ENCODE measurements at regions not wholly inside any gene's neighbourhood (a gene's known extent, or its start where the extent isn't known, plus 50 kb on each side); places are given as distances from the start of the nearest gene placed in this dataset.

DNA sequence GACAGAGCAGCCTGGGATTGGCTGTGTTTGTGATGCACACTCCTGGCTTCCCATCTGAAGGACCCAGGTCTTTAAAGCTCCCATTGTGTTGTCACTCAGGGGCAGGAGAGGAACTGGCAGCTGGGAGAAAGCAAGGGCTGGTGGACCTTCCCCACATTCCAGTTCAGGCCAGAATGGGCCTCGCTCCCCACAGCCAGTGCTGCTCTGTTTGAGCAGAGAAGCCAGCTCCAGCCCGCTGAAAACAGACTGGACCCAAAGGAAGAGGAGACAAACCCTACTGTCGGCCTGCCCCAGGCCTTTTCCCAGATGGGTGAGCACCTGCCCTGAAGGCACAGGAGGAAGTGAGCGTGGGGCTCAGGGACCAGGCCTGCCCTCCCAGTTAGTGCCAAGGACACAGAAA, 499.4 kb downstream of the NPHP4 start:
- no peak for DNase-seq

GRCh38 chr1:5491207-5491904, 500.9 kb downstream of the NPHP4 start:
- DNase-seq: no peak

- no peak for DNase-seq
These were observed 501.6 kb downstream of the NPHP4 start for GRCh38 chr1:5490635-5491034.

GRCh38 chr1:5488448-5488847, 503.8 kb downstream of the NPHP4 start:
- no peak for DNase-seq

DNA sequence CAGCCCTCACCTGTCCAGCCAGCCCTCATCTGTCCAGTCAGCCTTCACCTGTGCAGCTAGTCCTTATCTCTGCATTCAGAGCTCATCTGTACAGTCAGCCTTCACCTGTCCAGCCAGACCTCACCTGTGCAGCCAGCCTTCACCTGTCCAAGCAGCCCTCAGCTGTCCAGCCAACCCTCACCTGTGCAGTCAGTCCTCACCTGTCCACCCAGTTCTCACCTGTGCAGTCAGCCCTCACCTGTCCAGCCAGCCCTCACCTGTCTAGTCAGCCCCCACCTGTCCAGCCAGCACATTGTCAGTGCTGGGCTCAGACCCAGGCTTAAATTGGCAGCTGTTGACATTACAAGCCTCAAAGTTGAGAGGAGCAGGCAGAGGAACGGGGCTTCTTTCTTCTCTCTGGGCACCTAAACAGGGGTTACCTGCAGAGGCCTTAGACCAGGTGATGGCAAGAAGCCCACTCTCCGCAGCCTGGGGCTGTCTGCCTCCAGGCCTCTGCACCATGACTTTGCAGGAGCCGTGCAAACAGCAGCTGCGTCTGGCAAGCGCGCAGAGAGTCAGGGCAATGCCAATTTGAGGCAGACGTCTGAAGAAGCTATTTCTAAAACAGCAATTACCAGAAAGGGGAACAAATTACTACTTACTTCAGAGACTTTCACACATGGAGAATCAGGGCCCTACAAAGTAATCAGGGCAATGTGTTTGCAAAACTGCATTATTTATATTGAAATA, 506.1 kb downstream of the NPHP4 start:
- no peak for DNase-seq

DNA sequence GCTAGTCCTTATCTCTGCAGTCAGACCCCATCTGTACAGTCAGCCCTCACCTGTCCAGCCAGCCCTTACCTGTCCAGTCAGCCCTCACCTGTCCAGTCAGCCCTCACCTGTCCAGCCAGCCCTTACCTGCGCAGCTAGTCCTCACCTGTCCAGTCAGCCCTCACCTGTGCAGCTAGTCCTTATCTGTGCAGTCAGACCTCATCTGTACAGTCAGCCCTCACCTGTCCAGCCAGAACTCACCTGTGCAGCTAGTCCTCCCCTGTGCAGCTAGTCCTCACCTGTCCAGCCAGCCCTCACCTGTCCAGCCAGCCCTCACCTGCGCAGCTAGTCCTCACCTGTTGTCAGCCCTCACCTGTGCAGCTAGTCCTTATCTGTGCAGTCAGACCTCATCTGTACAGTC, 506.8 kb downstream of the NPHP4 start:
- no peak for DNase-seq

DNA sequence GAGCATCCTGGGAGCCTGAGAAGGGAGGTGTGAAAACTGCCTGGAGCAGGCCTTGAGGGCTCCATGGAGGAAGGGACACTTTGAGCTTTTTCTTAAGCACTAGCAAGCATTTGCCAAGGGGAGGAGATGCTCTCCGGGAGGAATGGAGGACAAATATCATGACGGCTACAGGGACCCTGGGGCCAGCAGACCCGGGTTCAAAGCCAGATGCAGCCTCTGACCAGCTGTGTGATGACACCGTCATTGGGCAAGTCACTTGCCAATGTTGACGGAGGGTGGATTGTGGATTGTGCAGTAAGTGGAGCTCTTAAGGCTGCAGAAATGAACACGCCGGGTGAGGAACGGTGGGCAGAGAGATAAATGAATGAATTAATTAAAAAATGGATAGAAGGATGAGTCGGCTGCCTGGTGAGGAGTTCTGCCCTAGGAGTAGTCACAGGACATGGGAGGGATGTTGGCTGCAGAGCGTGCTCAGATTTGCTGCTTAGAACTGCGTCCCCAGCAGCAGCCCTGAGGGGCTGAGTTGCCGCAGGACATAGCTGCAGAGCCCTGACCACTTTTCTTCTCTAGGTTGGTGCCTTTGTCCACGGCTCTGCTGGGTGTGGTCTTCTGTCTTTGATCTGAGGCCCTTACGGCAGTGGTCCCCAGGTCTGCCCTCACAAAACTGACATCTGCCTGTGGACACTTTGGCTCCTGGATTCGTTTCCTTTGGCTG, 507.6 kb downstream of the NPHP4 start:
- no peak for DNase-seq

DNA sequence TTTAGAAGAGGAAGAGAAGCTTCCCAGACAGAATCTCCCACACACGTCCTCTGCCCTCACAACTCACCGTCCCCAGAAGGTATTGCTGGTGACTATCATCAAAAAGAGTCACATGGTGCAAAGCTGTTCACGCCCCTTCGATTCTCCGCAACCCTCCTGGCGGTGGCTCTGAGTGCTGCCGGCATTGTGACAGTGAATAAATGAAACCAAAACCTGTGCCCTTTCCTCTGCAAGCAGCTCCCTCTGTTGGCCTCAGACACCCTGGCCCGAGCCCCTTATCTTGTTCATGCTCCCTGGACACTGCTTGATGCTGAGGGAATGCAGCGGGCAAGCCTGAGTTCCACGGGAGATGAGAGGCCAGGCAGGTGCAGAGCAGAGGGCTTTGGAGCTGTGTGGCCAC, 510.3 kb downstream of the NPHP4 start:
- DNase-seq: no peak

DNA sequence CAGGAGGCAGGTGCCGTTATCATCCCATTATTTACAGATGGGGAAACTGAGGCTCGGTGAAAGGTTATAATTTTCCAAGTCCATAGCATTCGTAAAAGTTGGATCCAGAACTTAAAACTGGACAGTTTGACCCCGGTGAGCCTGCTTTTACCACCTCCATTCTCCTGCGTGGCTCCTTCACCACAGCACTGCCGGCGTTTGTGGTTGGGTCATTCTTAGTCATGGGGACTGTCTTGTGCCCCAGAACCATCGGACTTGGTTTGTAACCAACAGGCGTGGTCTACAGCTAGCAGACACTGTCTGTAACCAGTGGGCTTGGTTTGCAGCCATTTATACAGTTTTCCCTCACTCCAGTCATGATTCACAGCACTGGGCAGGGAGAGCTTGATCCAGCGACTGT, 511.3 kb downstream of the NPHP4 start:
- no peak for DNase-seq

DNA sequence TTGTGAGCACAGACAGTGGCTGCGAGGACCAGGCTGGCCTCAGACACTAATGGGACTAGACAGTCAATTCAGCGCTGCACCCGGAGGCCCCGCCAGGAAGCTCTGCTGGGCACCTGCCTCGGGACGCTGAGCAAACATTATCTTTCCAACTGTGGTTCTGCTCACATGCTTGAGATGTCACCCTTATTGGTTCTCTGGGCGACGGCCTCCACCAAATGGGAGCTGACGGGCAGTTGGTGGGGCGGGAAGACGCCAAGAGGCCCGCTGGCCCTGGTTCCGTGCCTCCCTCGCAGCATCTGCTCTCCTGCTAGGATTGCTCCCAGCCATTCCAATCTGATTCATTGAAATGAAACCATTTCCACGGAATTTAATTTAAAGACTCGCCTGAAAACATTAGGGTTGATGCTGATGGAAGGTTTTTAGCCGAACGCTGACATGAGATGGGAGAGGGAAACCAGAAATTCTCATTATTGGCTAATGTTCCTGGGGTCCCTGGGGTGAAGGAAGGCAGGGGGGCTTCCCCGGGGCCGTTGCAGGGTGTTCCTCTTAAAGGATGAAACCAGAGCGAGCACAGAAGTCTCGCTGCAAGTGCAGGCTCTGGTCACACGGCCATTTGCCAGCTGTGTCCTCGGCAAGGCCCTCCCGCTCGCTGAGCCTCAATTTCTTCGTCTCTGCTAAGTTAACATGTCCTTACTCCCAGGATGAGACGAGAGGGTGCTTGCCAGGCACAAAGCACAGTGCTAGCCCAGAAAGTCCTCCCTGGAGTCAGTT, 512.2 kb downstream of the NPHP4 start:
- DNase-seq: no peak

DNA sequence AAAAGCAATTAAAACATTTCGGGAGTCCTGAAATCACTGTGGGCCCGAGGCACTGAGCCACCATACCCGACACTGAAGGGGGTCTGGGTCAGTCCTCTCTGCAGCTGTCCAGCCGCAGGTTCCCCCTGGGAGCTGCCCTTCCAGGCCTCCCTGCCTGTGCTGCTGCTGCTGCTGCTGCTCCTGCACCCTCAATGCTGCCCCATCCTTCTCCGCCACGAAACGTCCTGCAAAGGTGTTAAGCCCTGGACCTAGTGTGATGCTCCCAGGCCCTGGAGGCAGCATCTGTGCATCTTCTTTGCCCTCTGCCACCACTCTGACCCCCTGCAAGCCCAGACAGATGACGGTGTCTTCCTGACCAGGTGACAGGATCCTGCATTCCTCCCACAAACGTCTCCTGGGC, 513.3 kb downstream of the NPHP4 start:
- DNase-seq: no peak

DNA sequence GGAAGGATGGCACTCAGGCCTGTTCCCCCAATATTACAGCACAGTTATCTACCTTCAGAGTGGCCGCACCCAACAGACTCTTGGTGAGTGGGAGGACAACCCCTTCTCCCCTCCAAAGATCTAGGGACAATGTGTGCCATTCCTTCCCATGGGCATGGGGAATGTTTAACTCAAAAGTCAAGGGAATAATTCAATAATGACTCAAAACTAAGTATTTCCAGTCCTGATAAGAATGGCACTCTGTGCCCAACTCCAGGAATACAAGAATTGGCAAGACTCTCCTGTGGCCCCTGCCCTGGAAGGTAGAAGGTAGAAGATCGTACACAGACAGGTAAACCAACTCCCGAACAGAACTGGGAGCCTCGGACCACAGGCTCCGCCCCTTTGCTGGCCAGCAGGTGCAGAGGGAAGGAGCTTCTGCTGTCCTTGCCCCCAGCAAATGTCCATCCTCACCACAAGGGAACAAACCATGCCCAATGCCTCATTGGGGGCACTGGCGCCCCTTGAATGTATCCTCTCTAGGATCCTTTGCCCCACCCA, 514.0 kb downstream of the NPHP4 start:
- DNase-seq: no peak

DNA sequence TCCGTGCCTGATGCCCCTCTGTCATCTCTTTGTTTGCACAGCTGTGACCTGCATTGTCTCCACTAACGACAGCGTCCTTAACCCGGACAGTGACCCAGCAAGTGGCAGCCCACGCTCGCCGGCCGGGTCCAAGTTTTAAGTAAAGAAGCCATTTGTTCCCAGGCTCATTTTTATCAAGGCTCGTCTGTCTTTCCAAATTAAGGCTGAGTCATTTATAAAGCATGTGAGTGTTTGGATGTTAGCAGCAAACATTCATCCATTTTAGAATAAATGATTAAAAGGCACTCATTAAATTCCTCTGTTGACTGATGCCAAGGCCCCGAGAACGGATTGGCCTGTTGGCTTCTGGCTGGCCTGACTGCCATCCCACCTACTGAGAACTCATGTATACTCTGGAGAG, 514.5 kb downstream of the NPHP4 start:
- DNase-seq: no peak

DNA sequence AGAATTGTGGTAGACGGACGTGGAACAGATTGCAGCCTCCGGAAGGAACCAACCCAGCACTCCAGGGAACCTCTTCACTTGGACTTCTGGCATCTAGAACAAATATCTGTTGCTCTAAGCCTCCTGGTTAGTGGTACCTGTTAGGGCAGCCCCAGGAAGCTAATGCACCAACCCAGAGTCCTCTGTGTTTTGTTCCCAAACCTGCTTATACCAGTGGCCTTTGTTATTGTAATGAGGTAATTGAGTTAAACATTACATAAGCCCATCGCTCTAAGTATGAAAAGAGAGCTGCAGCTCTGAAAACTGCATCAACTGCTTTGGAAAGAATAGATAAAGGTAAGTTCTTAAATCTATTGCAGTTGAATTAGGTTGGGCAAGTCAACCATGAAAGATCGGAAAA, 516.7 kb downstream of the NPHP4 start:
- DNase-seq: no peak

GRCh38 chr1:5473268-5473667, 519.0 kb downstream of the NPHP4 start:
- DNase-seq: no peak

DNA sequence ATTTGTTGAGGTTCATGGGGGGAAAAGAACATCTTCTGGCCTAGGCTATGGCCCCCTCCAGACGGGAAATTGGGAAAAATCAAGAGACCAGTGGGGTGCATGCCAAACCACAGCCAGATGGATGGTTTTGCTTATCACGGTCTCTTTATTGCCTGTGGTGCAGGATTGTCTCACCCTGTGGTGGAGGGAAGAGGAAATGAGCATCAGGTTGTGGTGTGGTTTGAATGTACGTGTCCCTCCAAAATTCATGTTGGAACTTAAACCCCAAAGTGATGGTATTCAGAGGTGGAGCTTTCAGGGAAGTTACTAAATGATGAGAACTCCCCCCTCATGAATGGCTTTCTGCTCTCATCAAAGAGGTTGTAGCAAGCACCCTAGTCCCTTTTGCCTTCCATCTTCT, 525.7 kb downstream of the NPHP4 start:
- no peak for DNase-seq

GRCh38 chr1:5465281-5465711, 526.9 kb downstream of the NPHP4 start:
- no peak for DNase-seq

DNA sequence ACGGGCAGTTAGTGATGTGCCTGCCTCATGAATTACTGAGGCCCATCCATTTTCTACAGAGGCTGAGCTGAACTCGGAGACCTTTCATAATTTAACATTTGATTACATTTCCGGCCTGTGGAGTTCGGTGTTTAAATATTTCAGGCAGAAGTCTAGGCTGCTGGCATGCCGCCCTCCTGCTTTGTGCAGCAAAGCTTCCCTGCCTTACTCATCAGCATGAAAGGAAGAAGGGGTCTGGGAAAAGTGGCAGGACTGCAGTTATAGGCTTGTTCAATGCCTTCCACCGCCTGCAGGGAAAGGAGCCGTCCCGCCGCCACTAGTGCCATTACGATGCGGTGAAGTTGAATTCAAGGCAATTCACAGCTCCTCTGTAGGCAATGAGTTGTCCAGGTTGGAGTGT, 527.9 kb downstream of the NPHP4 start:
- DNase-seq: no peak

GRCh38 chr1:5460974-5461373, 531.3 kb downstream of the NPHP4 start:
- DNase-seq: no peak

DNA sequence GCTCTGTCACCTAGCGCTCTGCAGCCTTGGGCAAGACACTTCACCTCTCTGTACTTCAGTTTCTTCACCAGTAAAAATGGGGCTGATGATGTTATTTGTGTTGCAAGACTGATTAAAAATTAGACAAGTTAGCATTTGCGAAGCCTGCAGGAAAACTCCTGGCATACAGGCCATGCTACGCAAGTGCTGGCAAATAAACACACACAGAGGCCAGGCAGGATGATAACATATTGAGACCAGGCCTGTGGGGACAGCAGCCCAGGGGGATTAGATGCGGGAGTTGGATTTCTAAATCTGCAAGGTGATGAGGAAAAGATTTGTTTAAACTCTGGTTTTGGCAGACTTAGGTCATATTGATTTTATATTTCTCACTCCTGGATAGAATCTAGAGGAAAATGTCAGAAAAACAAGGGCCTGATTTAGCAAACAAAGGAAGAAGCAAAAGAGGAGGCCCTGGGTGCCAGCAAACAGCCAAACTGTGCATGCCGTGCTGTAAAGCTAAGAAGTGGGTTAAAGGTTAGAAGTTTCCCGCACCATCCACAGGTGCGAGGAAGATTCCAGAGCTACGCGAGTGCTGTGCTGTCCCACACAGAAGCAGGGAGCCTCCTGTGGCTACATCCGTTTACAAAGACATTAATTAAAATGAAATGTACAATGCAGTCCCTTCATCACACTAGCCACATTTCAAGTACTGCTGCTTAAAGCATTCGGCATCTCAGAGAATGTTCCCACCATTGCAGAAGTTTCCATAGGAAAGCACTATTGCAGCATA, 532.2 kb downstream of the NPHP4 start:
- no peak for DNase-seq

GRCh38 chr1:5458248-5458647, 534.0 kb downstream of the NPHP4 start:
- DNase-seq: no peak
